Lower leg skin (tissue), 3 donors: ENCODE measurements at regions not wholly inside any gene's neighbourhood (a gene's known extent, or its start where the extent isn't known, plus 50 kb on each side); places are given as distances from the start of the nearest gene placed in this dataset.

Experiments used
- POLR2A ChIP-seq, 2 donors: fragments of 450-650 bp; IDR thresholded peaks; one replicate each; pipeline ENCODE4 v1.6.1; 2016 to 2017; ENCODE audit warnings: antibody characterized with exemption in 2 of 2, mild to moderate bottlenecking in 1 of 2, moderate library complexity in 1 of 2
- TF ChIP-seq, protein P1 (sequence below), 3 donors: fragments of 450-650 bp; IDR thresholded peaks; one replicate each; pipeline ENCODE4 v1.5.1; 2016; ENCODE audit warnings: antibody characterized with exemption in 3 of 3, mild to moderate bottlenecking in 3 of 3, moderate library complexity in 2 of 3

DNA sequence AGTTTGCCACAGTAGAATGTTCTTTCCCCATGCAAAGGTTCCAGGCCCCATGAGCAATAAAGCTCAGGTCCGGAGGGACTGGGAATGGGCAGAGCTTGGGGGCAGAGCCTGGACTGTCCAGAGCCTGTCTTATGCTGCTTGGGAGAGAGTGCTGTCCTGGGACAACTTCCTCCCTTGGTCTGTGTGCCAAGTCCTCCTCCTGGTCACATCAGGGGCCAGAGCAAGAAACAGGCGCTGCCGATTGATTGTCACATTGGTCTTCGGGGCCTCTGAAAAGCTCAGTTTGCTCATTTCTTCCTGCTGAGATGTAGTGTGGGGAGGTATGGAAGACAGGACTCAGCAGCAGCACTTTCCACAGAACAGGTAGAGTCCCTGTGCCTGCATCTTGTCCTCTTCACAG lies 54.0 kb upstream of the FCN1 start:
- no peak for TF ChIP-seq POLR2A (IDR thresholded peaks at IDR 0.05)
- TF ChIP-seq, protein P1, sequence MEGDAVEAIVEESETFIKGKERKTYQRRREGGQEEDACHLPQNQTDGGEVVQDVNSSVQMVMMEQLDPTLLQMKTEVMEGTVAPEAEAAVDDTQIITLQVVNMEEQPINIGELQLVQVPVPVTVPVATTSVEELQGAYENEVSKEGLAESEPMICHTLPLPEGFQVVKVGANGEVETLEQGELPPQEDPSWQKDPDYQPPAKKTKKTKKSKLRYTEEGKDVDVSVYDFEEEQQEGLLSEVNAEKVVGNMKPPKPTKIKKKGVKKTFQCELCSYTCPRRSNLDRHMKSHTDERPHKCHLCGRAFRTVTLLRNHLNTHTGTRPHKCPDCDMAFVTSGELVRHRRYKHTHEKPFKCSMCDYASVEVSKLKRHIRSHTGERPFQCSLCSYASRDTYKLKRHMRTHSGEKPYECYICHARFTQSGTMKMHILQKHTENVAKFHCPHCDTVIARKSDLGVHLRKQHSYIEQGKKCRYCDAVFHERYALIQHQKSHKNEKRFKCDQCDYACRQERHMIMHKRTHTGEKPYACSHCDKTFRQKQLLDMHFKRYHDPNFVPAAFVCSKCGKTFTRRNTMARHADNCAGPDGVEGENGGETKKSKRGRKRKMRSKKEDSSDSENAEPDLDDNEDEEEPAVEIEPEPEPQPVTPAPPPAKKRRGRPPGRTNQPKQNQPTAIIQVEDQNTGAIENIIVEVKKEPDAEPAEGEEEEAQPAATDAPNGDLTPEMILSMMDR (IDR thresholded peaks at IDR 0.05): no peak
